MM.1S (cell line): ENCODE measurements at regions not wholly inside any gene's neighbourhood (a gene's known extent, or its start where the extent isn't known, plus 50 kb on each side); places are given as distances from the start of the nearest gene placed in this dataset.

ENCODE experiments used
- DNase-seq: peaks from one replicate; pipeline ENCODE4 v3.0.0-alpha.2; 2015
- H2AFZ ChIP-seq: fragments of 300-600 bp; sonication (generic); 2 replicates; pipeline ENCODE4 v1.6.0; 2016; ENCODE audit warnings: antibody characterized with exemption, low read length
- H3F3A ChIP-seq: fragments of 300-600 bp; sonication (generic); 2 replicates; pipeline ENCODE4 v1.6.1; 2016; ENCODE audit warnings: mild to moderate bottlenecking, antibody characterized with exemption, low read length, moderate library complexity, mixed read lengths; ENCODE audit not compliant: insufficient read depth
- H3K27ac ChIP-seq: fragments of 300-600 bp; sonication (generic); 2 replicates; pipeline ENCODE4 v1.5.1; 2016; ENCODE audit warnings: mild to moderate bottlenecking, low read length
- H3K27me3 ChIP-seq: fragments of 300-600 bp; sonication (generic); replicated peaks from 2 replicates; pipeline ENCODE4 v1.6.0; 2016; ENCODE audit warnings: low read length; ENCODE audit not compliant: insufficient read depth
- H3K36me3 ChIP-seq: fragments of 300-600 bp; sonication (generic); replicated peaks from 2 replicates; pipeline ENCODE4 v1.6.1; 2016; ENCODE audit warnings: mild to moderate bottlenecking, low read length, mixed read lengths; ENCODE audit not compliant: insufficient read depth
- H3K4me1 ChIP-seq: fragments of 300-600 bp; sonication (generic); 2 replicates; pipeline ENCODE4 v1.6.1; 2016; ENCODE audit warnings: low read length, mixed read lengths
- H3K4me2 ChIP-seq: fragments of 300-600 bp; sonication (generic); 2 replicates; pipeline ENCODE4 v1.6.0; 2016; ENCODE audit warnings: low read depth, low read length
- H3K4me3 ChIP-seq: fragments of 300-600 bp; sonication (generic); 2 replicates; pipeline ENCODE4 v1.5.1; 2016; ENCODE audit warnings: low read length, mixed read lengths
- H3K79me2 ChIP-seq: fragments of 300-600 bp; sonication (generic); 2 replicates; pipeline ENCODE4 v1.6.1; 2016; ENCODE audit warnings: mixed run types, low read length, mixed read lengths
- H3K9ac ChIP-seq: fragments of 300-600 bp; sonication (generic); 2 replicates; pipeline ENCODE4 v1.6.1; 2016; ENCODE audit warnings: low read length, mixed read lengths
- H3K9me2 ChIP-seq: fragments of 300-600 bp; sonication (generic); replicated peaks from 2 replicates; pipeline ENCODE4 v1.6.1; 2016; ENCODE audit warnings: mild to moderate bottlenecking, low read length, mixed read lengths; ENCODE audit not compliant: insufficient read depth
- H3K9me3 ChIP-seq: fragments of 300-600 bp; sonication (generic); replicated peaks from 2 replicates; pipeline ENCODE4 v1.6.1; 2016; ENCODE audit warnings: mild to moderate bottlenecking, low read length, mixed read lengths; ENCODE audit not compliant: insufficient read depth
- H4K20me1 ChIP-seq: fragments of 300-600 bp; sonication (generic); 2 replicates; pipeline ENCODE4 v1.6.1; 2016; ENCODE audit warnings: mild to moderate bottlenecking, low read length, moderate library complexity, mixed read lengths; ENCODE audit not compliant: insufficient read depth
- EZH2 ChIP-seq: fragments of 300-600 bp; sonication (generic); optimal IDR thresholded peaks from 2 replicates; pipeline ENCODE3; 2017; ENCODE audit warnings: low read depth, mild to moderate bottlenecking, antibody characterized with exemption, low read length, mixed read lengths
- EZH2phosphoT487 ChIP-seq: fragments of 300-600 bp; sonication (generic); IDR thresholded peaks from 2 replicates; pipeline ENCODE4 v1.6.1; 2018; ENCODE audit warnings: antibody characterized with exemption, low read length
- TF ChIP-seq, protein P1 (sequence below): fragments of 300-600 bp; sonication (generic); IDR thresholded peaks from 2 replicates; pipeline ENCODE4 v1.5.1; 2016; ENCODE audit warnings: antibody characterized with exemption, low read length, mixed read lengths

DNA sequence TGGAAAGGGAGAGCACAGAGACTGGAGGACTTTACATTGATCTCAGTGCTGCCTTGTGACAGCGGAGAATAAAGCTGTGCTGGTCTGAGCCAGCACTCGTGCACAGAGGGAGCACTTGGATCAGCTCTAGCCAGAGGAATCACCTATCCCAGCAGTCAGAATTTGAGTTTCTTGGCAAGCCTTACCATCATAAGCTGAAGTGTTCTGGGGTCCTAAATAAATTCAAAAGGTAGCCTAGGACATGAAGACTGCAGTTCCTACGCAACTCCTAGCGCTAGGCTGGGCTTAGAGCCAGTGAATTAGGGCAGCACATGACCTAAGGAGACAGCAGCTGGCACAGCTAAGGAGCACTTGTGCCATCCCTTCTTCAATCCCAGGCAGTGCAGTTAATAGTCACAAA is 119.5 kb downstream of the HMHB1 start:
- H2AFZ ChIP-seq = no peak overlapping the region

DNA sequence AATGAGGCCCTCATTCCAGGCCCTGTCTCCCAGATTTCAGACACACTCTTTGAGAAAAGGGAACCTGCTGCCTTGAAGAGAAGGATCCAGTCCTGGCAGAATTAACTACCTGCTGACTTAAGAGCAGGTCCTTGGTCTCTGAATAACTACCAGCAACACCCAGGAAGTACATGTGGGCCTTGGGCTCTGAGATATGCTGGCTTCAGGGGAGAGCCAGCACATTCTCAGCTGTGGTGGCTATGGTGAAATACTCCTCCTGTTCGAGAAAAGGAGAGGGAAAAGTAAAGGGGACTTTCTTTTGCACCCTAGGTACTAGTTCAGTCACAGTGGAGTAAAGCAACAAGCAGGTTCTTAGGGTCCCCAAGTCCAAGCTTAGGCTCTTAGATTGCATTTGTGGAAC is 120.0 kb downstream of the HMHB1 start:
- Histone ChIP-seq H3K9ac (no peak overlapping the region), H3K79me2 (no peaks in the 10 kb centered on the region), H2AFZ (no peak overlapping the region), H3K9me3 (no peaks in the 10 kb centered on the region), H3K36me3 (no peaks in the 10 kb centered on the region), H3K27me3 (no peaks in the 10 kb centered on the region), H3K4me3 (no peak overlapping the region), H3K27ac (no peak overlapping the region), H3K4me2 (no peak overlapping the region), H3F3A (no peaks in the 10 kb centered on the region), H3K9me2 (no peaks in the 10 kb centered on the region), H4K20me1 (no peaks in the 10 kb centered on the region), H3K4me1 (no peaks in the 10 kb centered on the region)
- DNase-seq = no peak
- TF ChIP-seq EZH2phosphoT487 (no peak), EZH2 (no peak)

More for the DNA sequence above, 119.5 kb downstream of the HMHB1 start:
- Histone ChIP-seq H3K9me2 (no peaks in the 10 kb centered on the region), H3K9ac (no peak overlapping the region), H4K20me1 (no peaks in the 10 kb centered on the region), H3K4me3 (no peak overlapping the region), H3K4me1 (no peaks in the 10 kb centered on the region), H3K9me3 (no peaks in the 10 kb centered on the region), H3K79me2 (no peaks in the 10 kb centered on the region), H3K4me2 (no peak overlapping the region), H3K27me3 (no peaks in the 10 kb centered on the region), H3K27ac (no peak overlapping the region), H3K36me3 (no peaks in the 10 kb centered on the region), H3F3A (no peaks in the 10 kb centered on the region)
- no peak for DNase-seq
- TF ChIP-seq, protein P1, sequence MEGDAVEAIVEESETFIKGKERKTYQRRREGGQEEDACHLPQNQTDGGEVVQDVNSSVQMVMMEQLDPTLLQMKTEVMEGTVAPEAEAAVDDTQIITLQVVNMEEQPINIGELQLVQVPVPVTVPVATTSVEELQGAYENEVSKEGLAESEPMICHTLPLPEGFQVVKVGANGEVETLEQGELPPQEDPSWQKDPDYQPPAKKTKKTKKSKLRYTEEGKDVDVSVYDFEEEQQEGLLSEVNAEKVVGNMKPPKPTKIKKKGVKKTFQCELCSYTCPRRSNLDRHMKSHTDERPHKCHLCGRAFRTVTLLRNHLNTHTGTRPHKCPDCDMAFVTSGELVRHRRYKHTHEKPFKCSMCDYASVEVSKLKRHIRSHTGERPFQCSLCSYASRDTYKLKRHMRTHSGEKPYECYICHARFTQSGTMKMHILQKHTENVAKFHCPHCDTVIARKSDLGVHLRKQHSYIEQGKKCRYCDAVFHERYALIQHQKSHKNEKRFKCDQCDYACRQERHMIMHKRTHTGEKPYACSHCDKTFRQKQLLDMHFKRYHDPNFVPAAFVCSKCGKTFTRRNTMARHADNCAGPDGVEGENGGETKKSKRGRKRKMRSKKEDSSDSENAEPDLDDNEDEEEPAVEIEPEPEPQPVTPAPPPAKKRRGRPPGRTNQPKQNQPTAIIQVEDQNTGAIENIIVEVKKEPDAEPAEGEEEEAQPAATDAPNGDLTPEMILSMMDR = no peak
- TF ChIP-seq EZH2phosphoT487 (no peak), EZH2 (no peak)

DNA sequence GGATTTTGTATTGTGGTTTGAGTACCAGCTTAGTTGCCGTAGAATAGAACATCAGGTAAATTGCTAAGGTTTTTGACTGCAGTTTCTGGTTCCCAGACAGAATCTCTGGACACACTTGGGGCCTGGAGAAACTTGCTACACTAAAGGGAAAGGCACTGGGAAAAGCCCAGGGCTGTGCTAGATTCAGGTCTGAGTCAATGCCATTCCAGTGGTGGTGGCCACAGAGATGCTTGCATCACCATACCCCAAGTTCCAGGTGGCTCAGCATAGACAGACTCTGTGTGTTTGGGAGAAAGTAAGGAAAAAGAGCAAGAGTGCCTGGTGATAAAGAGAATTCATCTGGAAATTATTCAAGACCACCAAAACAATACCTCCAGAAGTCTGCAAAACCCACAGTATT is 120.6 kb downstream of the HMHB1 start:
- H4K20me1 ChIP-seq = no peaks in the 10 kb centered on the region
- H3K4me2 ChIP-seq = no peak overlapping the region

DNA sequence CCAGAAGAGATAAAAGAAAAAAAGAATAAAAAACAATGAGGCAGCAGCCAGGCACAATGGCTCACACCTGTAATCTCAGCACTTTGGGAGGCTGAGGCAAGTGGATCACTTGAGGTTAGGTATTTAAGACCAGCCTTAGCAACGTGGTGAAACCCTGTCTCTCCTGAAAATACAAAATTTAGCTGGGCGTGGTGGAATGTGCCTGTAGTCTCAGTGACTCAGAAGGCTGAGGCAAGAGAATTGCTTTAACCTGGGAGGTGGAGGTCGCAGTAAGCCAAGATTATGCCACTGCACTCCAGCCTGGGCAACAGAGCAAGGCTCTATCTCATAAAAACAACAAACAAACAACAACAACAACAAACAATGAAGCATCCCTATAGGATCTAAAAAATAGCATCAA is 121.5 kb downstream of the HMHB1 start:
- Histone ChIP-seq H4K20me1 (no peaks in the 10 kb centered on the region), H3K27me3 (no peaks in the 10 kb centered on the region), H3K36me3 (no peaks in the 10 kb centered on the region), H2AFZ (no peak overlapping the region), H3K4me1 (no peaks in the 10 kb centered on the region), H3K79me2 (no peaks in the 10 kb centered on the region), H3K9me2 (no peaks in the 10 kb centered on the region), H3K4me3 (no peak overlapping the region), H3K27ac (no peak overlapping the region), H3F3A (no peaks in the 10 kb centered on the region), H3K9ac (no peak overlapping the region), H3K4me2 (no peak overlapping the region), H3K9me3 (no peaks in the 10 kb centered on the region)
- no peak for TF ChIP-seq EZH2
- TF ChIP-seq EZH2phosphoT487 = no peak
- TF ChIP-seq, protein P1 = no peak
- no peak for DNase-seq

More for the DNA sequence above, 120.6 kb downstream of the HMHB1 start:
- no peaks in the 10 kb centered on the region for H3K79me2 ChIP-seq
- no peaks in the 10 kb centered on the region for H3F3A ChIP-seq
- no peak overlapping the region for H3K27ac ChIP-seq
- no peak overlapping the region for H2AFZ ChIP-seq
- no peaks in the 10 kb centered on the region for H3K4me1 ChIP-seq
- H3K9me3 ChIP-seq = no peaks in the 10 kb centered on the region
- no peaks in the 10 kb centered on the region for H3K9me2 ChIP-seq
- no peaks in the 10 kb centered on the region for H3K36me3 ChIP-seq
- DNase-seq = no peak
- TF ChIP-seq EZH2 = no peak
- TF ChIP-seq EZH2phosphoT487 = no peak
- TF ChIP-seq, protein P1 = no peak
- H3K9ac ChIP-seq = no peak overlapping the region
- no peaks in the 10 kb centered on the region for H3K27me3 ChIP-seq
- no peak overlapping the region for H3K4me3 ChIP-seq
